Mammary epithelial cell (primary cell): ENCODE measurements at regions not wholly inside any gene's neighbourhood (a gene's known extent, or its start where the extent isn't known, plus 50 kb on each side); places are given as distances from the start of the nearest gene placed in this dataset.

Experiments
- CTCF ChIP-seq, 2 donors: IDR thresholded peaks in 1 of 2; conservative IDR thresholded peaks in 1 of 2; 2 replicates each; pipeline ENCODE4 v1.5.1; 2011 to 2012; ENCODE audit warnings: inconsistent platforms in 2 of 2, low read length in 2 of 2, mild to moderate bottlenecking in 2 of 2, control low read depth in 1 of 2, low read depth in 1 of 2; ENCODE audit not compliant: insufficient read depth in 1 of 2; ENCODE audit errors: extremely low read depth in 1 of 2
- EZH2 ChIP-seq: IDR thresholded peaks from 2 replicates; pipeline ENCODE4 v1.6.1; 2012; ENCODE audit warnings: low read length, inconsistent platforms, borderline replicate concordance

DNA sequence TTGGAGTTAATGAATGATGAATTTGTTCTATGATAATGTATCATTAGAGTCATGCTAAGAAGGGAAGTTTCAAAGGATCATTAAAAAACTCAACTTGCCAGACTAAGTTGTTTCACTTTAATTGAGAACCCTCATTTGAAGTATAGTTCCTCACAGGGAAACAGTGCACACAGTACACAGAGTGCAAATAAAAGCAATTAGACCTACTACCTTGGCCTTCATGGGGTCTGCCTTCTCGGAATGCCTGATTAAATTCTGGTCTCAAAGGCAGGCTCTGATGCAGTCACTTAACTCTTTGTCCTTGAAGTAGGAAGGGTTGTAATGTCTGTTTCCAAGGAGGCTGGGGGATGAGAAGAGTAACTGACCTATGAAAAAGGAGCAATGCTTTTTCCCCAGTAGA, 457.3 kb downstream of the TBC1D32 start:
- TF ChIP-seq CTCF (conservative IDR thresholded peaks at IDR 0.05 in 1 of 2, IDR thresholded peaks at IDR 0.05 in 1 of 2; ENCODE audit: extremely low read depth in 1 of 2, insufficient read depth in 1 of 2, low read depth in 1 of 2, low read length in 2 of 2) (no peak), EZH2 (no peak)
